MCF 10A (cell line): ENCODE measurements at regions not wholly inside any gene's neighbourhood (a gene's known extent, or its start where the extent isn't known, plus 50 kb on each side); places are given as distances from the start of the nearest gene placed in this dataset.

Experiments used
- BruUV-seq: library from RNA; stranded (reverse); fragments of 400-500 nt; replicated peaks from 2 replicates; lab custom pipeline; 2021; lab: Mats Ljungman, UMichigan
- CTCF ChIA-PET: fragments of 300-600 bp; sonication (Branson Sonifier 250); formaldehyde crosslinking; extraction: SDS; loops from one replicate; lab custom pipeline; 2021; ENCODE audit warnings: antibody characterized with exemption, inconsistent platforms; lab: Yijun Ruan, JAX
- POLR2A ChIA-PET: fragments of 300-600, 350-650 bp; sonication (Branson Sonifier 250); formaldehyde crosslinking; extraction: SDS; loops from one replicate; lab custom pipeline; 2020; ENCODE audit warnings: antibody characterized with exemption, inconsistent platforms; lab: Yijun Ruan, JAX
- DNase-seq: peaks from one replicate; pipeline ENCODE4 v3.0.0-alpha.2; 2018; ENCODE audit not compliant: unreplicated experiment
- H3K27ac Mint-ChIP-seq: one replicate; pipeline ENCODE4 v1.8.0; 2022; ENCODE audit warnings: mild to moderate bottlenecking, low read depth, mixed read lengths; ENCODE audit not compliant: unreplicated experiment
- H3K27me3 Mint-ChIP-seq: one replicate; pipeline ENCODE4 v1.8.0; 2022; ENCODE audit warnings: mixed read lengths; ENCODE audit not compliant: insufficient read depth, unreplicated experiment
- H3K36me3 Mint-ChIP-seq: one replicate; pipeline ENCODE4 v1.8.0; 2022; ENCODE audit warnings: mild to moderate bottlenecking, moderate library complexity, mixed read lengths; ENCODE audit not compliant: insufficient read depth, unreplicated experiment
- H3K4me1 Mint-ChIP-seq: one replicate; pipeline ENCODE4 v1.8.0; 2022; ENCODE audit warnings: mixed read lengths; ENCODE audit not compliant: insufficient read depth, unreplicated experiment
- H3K4me3 Mint-ChIP-seq: one replicate; pipeline ENCODE4 v1.8.0; 2022; ENCODE audit warnings: mild to moderate bottlenecking, moderate library complexity, mixed read lengths; ENCODE audit not compliant: unreplicated experiment
- H3K9me3 Mint-ChIP-seq: one replicate; pipeline ENCODE4 v1.8.0; 2022; ENCODE audit warnings: mixed read lengths; ENCODE audit not compliant: unreplicated experiment
- CTCF ChIP-seq: fragments of 200-600 bp; IDR thresholded peaks from one replicate; pipeline ENCODE4 v1.8.0; 2022; ENCODE audit warnings: antibody characterized with exemption, mild to moderate bottlenecking; ENCODE audit not compliant: unreplicated experiment
- intact Hi-C: fragments of 100-400 bp; cut with micrococcal nuclease; formaldehyde crosslinking; loops from 2 replicates; pipeline ENCODE4 v1.14.1; 2022

GRCh38 chr1:68373173-68373572, 76.6 kb downstream of the RPE65 start:
- DNase-seq, result no peak

GRCh38 chr1:68372487-68372886, 77.3 kb downstream of the RPE65 start:
- DNase-seq, result no peak
- Mint-ChIP-seq H3K27ac (no peak overlapping the region), H3K4me1 (peaks cover 6% of the 10 kb centered on the region), H3K36me3 (no peaks in the 10 kb centered on the region), H3K9me3 (no peaks in the 10 kb centered on the region), H3K27me3 (no peaks in the 10 kb centered on the region), H3K4me3 (no peak overlapping the region)
- CTCF ChIA-PET, result no interaction called here
- no peak for TF ChIP-seq CTCF
- POLR2A ChIA-PET, result no interaction called here
- BruUV-seq, result no TSS peak
- intact Hi-C loops, result no loop called here

More at GRCh38 chr1:68373173-68373572, 76.6 kb downstream of the RPE65 start:
- Mint-ChIP-seq H3K27me3 (no peaks in the 10 kb centered on the region), H3K4me1 (peaks cover 12% of the 10 kb centered on the region), H3K4me3 (no peak overlapping the region), H3K36me3 (no peaks in the 10 kb centered on the region), H3K9me3 (no peaks in the 10 kb centered on the region), H3K27ac (no peak overlapping the region)
- TF ChIP-seq CTCF, result no peak
- CTCF ChIA-PET, result interaction anchor here (1.2 kb wide), 1 partner anchor 9 kb away, joined by 4 read pairs; no protein-coding TSS in a partner anchor
- intact Hi-C loops, result no loop called here
- BruUV-seq, result no TSS peak
- POLR2A ChIA-PET, result no interaction called here

- Mint-ChIP-seq H3K4me1 (no peaks in the 10 kb centered on the region), H3K9me3 (no peaks in the 10 kb centered on the region), H3K27me3 (no peaks in the 10 kb centered on the region), H3K27ac (peak overlapping the region; percentile 8), H3K36me3 (no peaks in the 10 kb centered on the region), H3K4me3 (no peak overlapping the region)
- BruUV-seq, result no TSS peak
- ChIA-PET POLR2A (no interaction called here), CTCF (interaction anchor here (0.7 to 1.4 kb wide), 3 partner anchors 23 to 249 kb away, joined by 3 read pairs; no protein-coding TSS in a partner anchor)
- intact Hi-C loops, result no loop called here
- DNase-seq, result no peak
- TF ChIP-seq CTCF, result no peak
These were observed 79.4 kb downstream of the RPE65 start for GRCh38 chr1:68370101-68370915.

GRCh38 chr1:68366572-68366971, 83.2 kb downstream of the RPE65 start:
- no peaks in the 10 kb centered on the region for H3K27me3 Mint-ChIP-seq
- POLR2A ChIA-PET, result no interaction called here
- DNase-seq, result no peak
- no TSS peak for BruUV-seq
- H3K36me3 Mint-ChIP-seq, result no peaks in the 10 kb centered on the region
- CTCF ChIA-PET, result interaction anchor here (1.2 to 1.5 kb wide), 3 partner anchors 17 to 94 kb away, joined by 3 to 4 read pairs (median 3); no protein-coding TSS in a partner anchor
- no peak for TF ChIP-seq CTCF
- intact Hi-C loops, result no loop called here
- no peak overlapping the region for H3K4me3 Mint-ChIP-seq
- H3K27ac Mint-ChIP-seq, result no peak overlapping the region
- H3K4me1 Mint-ChIP-seq, result peaks cover 7% of the 10 kb centered on the region
- H3K9me3 Mint-ChIP-seq, result no peaks in the 10 kb centered on the region
